HepG2 (cell line): ENCODE measurements at regions not wholly inside any gene's neighbourhood (a gene's known extent, or its start where the extent isn't known, plus 50 kb on each side); places are given as distances from the start of the nearest gene placed in this dataset.

Experiments
- ATAC-seq: fragments of 200-7000 bp; cut with Tn5 transposase; 3 replicates; pipeline ENCODE4 v1.9.1; 2020; ENCODE audit warnings: mild to moderate bottlenecking, moderate library complexity
- BruUV-seq: library from RNA; stranded (reverse); fragments of 400-500 nt; replicated peaks from 2 replicates; lab custom pipeline; 2021; lab: Mats Ljungman, UMichigan
- CTCF ChIA-PET: fragments of 300-600 bp; formaldehyde crosslinking; extraction: SDS; loops from one replicate; lab custom pipeline; 2021; ENCODE audit warnings: low total read pairs, inconsistent platforms, low intra/inter-chr PET ratio; lab: Yijun Ruan, JAX
- POLR2A ChIA-PET: fragments of 350-600 bp; sonication (Branson Sonifier 250); formaldehyde crosslinking; loops from one replicate; lab custom pipeline; 2020; ENCODE audit warnings: antibody characterized with exemption, inconsistent platforms; lab: Yijun Ruan, JAX
- DNase-seq: peaks from one replicate; pipeline ENCODE4 v3.0.0-alpha.2; 2015; ENCODE audit warnings: low spot score
- FAIRE-seq: peaks from 3 replicates; lab custom pipeline; 2011; peaks lifted over from hg19 to GRCh38; lab: Jason Lieb, UNC
- H2AFZ ChIP-seq: one replicate; pipeline ENCODE4 v1.6.1; 2011; ENCODE audit warnings: low read length, inconsistent platforms
- H3K27ac ChIP-seq: fragments of 300-600 bp; 3 replicates; pipeline ENCODE4 v1.8.0; 2011; ENCODE audit warnings: mixed run types, mild to moderate bottlenecking, mixed read lengths, low read length, inconsistent platforms; ENCODE audit not compliant: insufficient read depth; ENCODE audit errors: extremely low read length
- H3K27me3 ChIP-seq, 2 experiments: fragments of 200-600 bp in 1 of 2; 2 replicates in 1 of 2; 3 replicates in 1 of 2; pipeline versions ENCODE4 v1.6.0 to v1.8.0; 2011; ENCODE audit warnings: low read length in 2 of 2, mild to moderate bottlenecking in 2 of 2, moderate library complexity in 2 of 2, inconsistent platforms in 1 of 2; ENCODE audit not compliant: insufficient read depth in 2 of 2, control insufficient read depth in 1 of 2
- H3K36me3 ChIP-seq, 2 experiments: fragments of 200-600 bp in 1 of 2; replicated peaks in 1 of 2; 2 replicates in 1 of 2; 3 replicates in 1 of 2; pipeline versions ENCODE4 v1.5.1 to v1.8.0; 2011; ENCODE audit warnings: low read length in 2 of 2, inconsistent platforms in 1 of 2; ENCODE audit not compliant: insufficient read depth in 2 of 2, control insufficient read depth in 1 of 2
- H3K4me1 ChIP-seq: 2 replicates; pipeline ENCODE4 v1.5.1; 2012; ENCODE audit warnings: low read length, inconsistent platforms; ENCODE audit not compliant: insufficient read depth
- H3K4me2 ChIP-seq: 2 replicates; pipeline ENCODE4 v1.6.0; 2011; ENCODE audit warnings: low read depth, low read length, inconsistent platforms
- H3K4me3 ChIP-seq, 3 experiments: fragments of 200-600 bp in 1 of 3; sonication (generic), shearing (Covaris generic) in 1 of 3; replicated peaks in 1 of 3; 2 replicates each; pipeline ENCODE4 v1.5.1; 2011 to 2016; ENCODE audit warnings: low read length in 3 of 3, inconsistent platforms in 2 of 3, low read depth in 2 of 3, mild to moderate bottlenecking in 2 of 3, control low read depth in 1 of 3, mixed read lengths in 1 of 3; ENCODE audit not compliant: insufficient read depth in 1 of 3
- H3K79me2 ChIP-seq: one replicate; pipeline ENCODE4 v1.6.1; 2011; ENCODE audit warnings: low read length, inconsistent platforms; ENCODE audit not compliant: insufficient read depth
- H3K9ac ChIP-seq: 2 replicates; pipeline ENCODE4 v1.6.0; 2011; ENCODE audit warnings: mild to moderate bottlenecking, low read depth, low read length, inconsistent platforms; ENCODE audit not compliant: insufficient read depth
- H3K9me3 ChIP-seq: 2 replicates; pipeline ENCODE4 v1.5.1; 2012; ENCODE audit warnings: mild to moderate bottlenecking, low read length
- H4K20me1 ChIP-seq: 2 replicates; pipeline ENCODE4 v1.6.0; 2011; ENCODE audit warnings: inconsistent platforms, mild to moderate bottlenecking, low read length, moderate library complexity; ENCODE audit not compliant: insufficient read depth
- AGO2 ChIP-seq: fragments of 200-400 bp; formaldehyde crosslinking; optimal IDR thresholded peaks from 2 replicates; pipeline ENCODE3; 2017; ENCODE audit warnings: mild to moderate bottlenecking, low read depth, low read length, moderate library complexity
- ATF7 ChIP-seq, 2 experiments: fragments of 450-650 bp in 1 of 2; sonication (generic) in 1 of 2; formaldehyde crosslinking in 1 of 2; IDR thresholded peaks; 2 replicates each; pipeline versions ENCODE4 v1.4.0 to v1.6.1; 2016 to 2020; ENCODE audit warnings: antibody characterized with exemption in 1 of 2, mild to moderate bottlenecking in 1 of 2, missing genetic modification reagents in 1 of 2
- ATM ChIP-seq: fragments of 450-650 bp; IDR thresholded peaks from 2 replicates; pipeline ENCODE4 v1.7.1; 2017; ENCODE audit warnings: mild to moderate bottlenecking, borderline replicate concordance
- CHD2 ChIP-seq: IDR thresholded peaks from 2 replicates; pipeline ENCODE4 v1.6.1; 2011; ENCODE audit warnings: low read depth, low read length, improper control_type of control experiment
- SMYD3 ChIP-seq: sonication (generic); formaldehyde crosslinking; IDR thresholded peaks from 2 replicates; pipeline ENCODE4 v1.8.1; 2023; ENCODE audit warnings: mild to moderate bottlenecking, missing genetic modification reagents
- ZBTB40 ChIP-seq, 2 experiments: fragments of 450-650 bp in 1 of 2; sonication (generic) in 1 of 2; formaldehyde crosslinking in 1 of 2; IDR thresholded peaks; 2 replicates each; pipeline versions ENCODE4 v1.6.1 to v1.8.0; 2016 to 2022; ENCODE audit warnings: antibody characterized with exemption in 1 of 2, mild to moderate bottlenecking in 1 of 2, missing genetic modification reagents in 1 of 2
- ZNF629 ChIP-seq: sonication (generic); formaldehyde crosslinking; conservative IDR thresholded peaks from 2 replicates; pipeline ENCODE4 v1.5.0; 2020; ENCODE audit warnings: missing genetic modification reagents
- WGBS: methylation state at CpG from one replicate; pipeline ENCODE4 v1.1.6; 2017; ENCODE audit warnings: low lambda C conversion rate; 5-methylcytosine and 5-hydroxymethylcytosine counted together
- in situ Hi-C: cut with HindIII; loops from 2 replicates; pipeline ENCODE4 v1.10.0; 2017; ENCODE audit warnings: low pct_unique_long_range_greater_than_20kb; ENCODE audit not compliant: extremely low pct_ligation_motif_present
- intact Hi-C: fragments of 100-400 bp; cut with micrococcal nuclease; formaldehyde crosslinking; loops from one replicate; pipeline ENCODE4 v1.10.0; 2022; ENCODE audit not compliant: unreplicated experiment

GRCh38 chr20:26209171-26209941 lies 512.7 kb upstream of the ZNF337 start:
- WGBS, result 86% methylated on average over 83 of the region's 88 CpGs
- ATAC-seq (no peak), DNase-seq (no peak), FAIRE-seq (peak; percentile 100)
- Histone ChIP-seq H3K27me3 (no peaks in the 10 kb centered on the region; a peak in 1 of 5 replicates), H3K9me3 (no peaks in the 10 kb centered on the region; the same call in none of the 2 replicates), H3K27ac (no peak overlapping the region), H3K9ac (no peak overlapping the region), H3K4me2 (no peak overlapping the region), H4K20me1 (no peaks in the 10 kb centered on the region), H3K79me2 (no peaks in the 10 kb centered on the region), H3K4me1 (no peaks in the 10 kb centered on the region), H3K4me3 (no peak overlapping the region), H2AFZ (no peak overlapping the region), H3K36me3 (no peaks in the 10 kb centered on the region)
- POLR2A ChIA-PET, result no interaction called here
- CTCF ChIA-PET, result no interaction called here
- TF ChIP-seq AGO2, result peak; percentile 17
- no peak for TF ChIP-seq ZNF629
- no peak for TF ChIP-seq CHD2
- TF ChIP-seq SMYD3 (CRISPR knock-in tag), result no peak
- peak; percentile 77 for TF ChIP-seq ATF7 (IDR thresholded peaks at IDR 0.05)
- TF ChIP-seq ATF7 (CRISPR knock-in tag; IDR thresholded peaks at IDR 0.05), result no peak
- no peak for TF ChIP-seq ZBTB40 (IDR thresholded peaks at IDR 0.05)
- no peak for TF ChIP-seq ZBTB40 (CRISPR knock-in tag; IDR thresholded peaks at IDR 0.05)
- no peak for TF ChIP-seq ATM
- in situ Hi-C loops, result no loop called here
- no TSS peak for BruUV-seq
- intact Hi-C loops, result no loop called here
